ENCODE measurements at regions not wholly inside any gene's neighbourhood (a gene's known extent, or its start where the extent isn't known, plus 50 kb on each side); places are given as distances from the start of the nearest gene placed in this dataset.

DNA sequence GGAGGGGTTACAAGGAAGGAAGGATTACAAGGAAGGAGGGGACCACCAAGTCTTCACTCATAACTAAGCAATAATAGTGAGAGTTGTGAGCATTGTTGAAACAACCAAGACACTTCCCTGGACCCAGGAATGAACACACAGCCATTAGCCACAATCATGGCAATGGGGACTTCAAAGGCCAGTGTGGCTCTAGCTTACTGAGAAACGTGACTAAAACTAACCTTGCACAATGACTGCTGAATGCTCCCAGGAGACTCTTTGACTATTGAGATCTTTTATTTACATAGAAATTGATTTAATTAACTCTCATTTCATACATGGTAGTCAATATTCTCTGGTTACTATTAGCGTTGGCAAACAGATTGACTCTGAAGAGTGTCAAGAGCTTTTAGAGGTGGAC is 263.0 kb upstream of the SOX5 start:
- TF ChIP-seq, protein P1, sequence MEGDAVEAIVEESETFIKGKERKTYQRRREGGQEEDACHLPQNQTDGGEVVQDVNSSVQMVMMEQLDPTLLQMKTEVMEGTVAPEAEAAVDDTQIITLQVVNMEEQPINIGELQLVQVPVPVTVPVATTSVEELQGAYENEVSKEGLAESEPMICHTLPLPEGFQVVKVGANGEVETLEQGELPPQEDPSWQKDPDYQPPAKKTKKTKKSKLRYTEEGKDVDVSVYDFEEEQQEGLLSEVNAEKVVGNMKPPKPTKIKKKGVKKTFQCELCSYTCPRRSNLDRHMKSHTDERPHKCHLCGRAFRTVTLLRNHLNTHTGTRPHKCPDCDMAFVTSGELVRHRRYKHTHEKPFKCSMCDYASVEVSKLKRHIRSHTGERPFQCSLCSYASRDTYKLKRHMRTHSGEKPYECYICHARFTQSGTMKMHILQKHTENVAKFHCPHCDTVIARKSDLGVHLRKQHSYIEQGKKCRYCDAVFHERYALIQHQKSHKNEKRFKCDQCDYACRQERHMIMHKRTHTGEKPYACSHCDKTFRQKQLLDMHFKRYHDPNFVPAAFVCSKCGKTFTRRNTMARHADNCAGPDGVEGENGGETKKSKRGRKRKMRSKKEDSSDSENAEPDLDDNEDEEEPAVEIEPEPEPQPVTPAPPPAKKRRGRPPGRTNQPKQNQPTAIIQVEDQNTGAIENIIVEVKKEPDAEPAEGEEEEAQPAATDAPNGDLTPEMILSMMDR (IDR thresholded peaks at IDR 0.05): no peak
- no peak for TF ChIP-seq POLR2A (IDR thresholded peaks at IDR 0.05)
